ENCODE measurements at regions not wholly inside any gene's neighbourhood (a gene's known extent, or its start where the extent isn't known, plus 50 kb on each side); places are given as distances from the start of the nearest gene placed in this dataset.

DNA sequence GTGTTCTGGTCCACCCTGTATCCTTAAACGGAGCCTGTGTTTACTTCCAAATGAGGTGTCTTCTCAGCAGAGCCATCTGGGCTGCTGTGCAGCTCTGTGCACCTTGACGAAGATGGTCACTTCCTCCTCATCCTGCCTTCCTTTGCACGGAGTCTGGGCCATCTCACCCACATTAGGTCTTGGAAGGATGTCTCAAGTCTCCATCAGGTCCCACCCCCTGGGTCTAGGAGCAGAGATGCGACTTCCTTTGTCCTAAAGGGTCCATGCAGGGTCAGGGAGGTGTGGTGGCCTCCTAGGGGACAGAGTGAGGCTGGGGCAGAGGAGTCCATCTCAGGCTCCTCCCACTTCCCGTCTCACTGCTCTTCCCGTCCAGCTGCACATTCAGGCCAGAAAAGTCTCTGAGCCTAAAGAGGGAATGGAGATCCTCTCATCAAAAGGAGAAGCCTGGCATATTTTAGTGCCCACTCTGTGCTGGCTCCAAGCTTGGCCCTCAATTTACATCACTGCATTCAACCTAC lies 209.2 kb downstream of the MATN1 start:
- DNase-seq (ENCODE audit: low spot score) = no peak

DNA sequence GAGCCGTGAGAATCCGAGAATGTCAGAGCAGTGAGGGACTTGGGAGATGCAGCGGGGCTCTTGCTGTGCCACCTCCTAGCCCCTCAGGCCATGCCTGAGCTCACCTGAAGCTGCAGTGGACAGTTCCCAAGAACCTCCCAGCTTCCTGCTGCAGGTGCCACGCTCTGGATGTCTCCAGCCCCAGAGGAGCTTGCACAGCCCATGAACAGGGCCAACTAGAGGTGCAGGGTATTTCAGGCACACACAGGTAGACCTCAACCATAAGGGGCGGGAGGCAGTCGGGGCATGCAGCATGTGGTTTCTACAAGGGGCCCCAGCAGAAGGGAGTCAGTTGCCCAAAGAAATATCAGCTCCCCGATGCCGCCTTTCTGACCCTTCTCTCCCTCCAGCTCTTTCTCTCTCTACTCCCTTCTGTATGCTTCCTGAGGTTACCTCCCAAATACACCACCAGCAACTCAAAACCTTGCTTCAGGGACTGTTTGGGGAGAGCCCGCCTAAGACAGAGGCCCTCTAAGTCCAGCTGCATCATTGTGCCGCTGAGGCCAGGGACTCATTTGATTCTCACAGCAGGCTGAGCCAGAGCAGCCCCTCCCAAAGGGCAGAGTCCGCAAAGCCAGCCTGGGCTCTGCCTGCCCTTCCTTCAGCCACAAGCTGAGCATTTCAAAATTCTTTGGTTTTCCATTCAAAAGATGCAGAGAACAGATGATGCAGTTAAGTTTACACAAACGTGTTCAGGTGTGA lies 209.8 kb downstream of the MATN1 start:
- no peak for DNase-seq (ENCODE audit: low spot score)

DNA sequence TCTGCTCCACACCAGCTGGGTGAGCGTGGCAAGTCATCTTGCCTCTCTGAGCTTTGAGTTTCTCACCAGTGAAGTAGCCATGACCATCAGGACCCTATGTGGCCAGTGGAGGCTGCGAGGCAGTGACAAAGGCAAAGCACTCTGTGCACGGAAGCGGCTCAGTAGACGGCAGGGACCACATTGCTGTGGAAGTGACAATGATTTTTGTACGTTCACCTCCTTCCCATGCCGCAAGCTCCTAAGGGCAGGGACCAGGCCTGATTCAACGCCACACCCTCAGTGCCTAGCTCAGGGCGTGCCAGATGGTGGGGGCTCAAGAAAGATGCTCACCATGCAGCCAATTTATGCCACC lies 210.5 kb downstream of the MATN1 start:
- no peak for DNase-seq (ENCODE audit: low spot score)

DNA sequence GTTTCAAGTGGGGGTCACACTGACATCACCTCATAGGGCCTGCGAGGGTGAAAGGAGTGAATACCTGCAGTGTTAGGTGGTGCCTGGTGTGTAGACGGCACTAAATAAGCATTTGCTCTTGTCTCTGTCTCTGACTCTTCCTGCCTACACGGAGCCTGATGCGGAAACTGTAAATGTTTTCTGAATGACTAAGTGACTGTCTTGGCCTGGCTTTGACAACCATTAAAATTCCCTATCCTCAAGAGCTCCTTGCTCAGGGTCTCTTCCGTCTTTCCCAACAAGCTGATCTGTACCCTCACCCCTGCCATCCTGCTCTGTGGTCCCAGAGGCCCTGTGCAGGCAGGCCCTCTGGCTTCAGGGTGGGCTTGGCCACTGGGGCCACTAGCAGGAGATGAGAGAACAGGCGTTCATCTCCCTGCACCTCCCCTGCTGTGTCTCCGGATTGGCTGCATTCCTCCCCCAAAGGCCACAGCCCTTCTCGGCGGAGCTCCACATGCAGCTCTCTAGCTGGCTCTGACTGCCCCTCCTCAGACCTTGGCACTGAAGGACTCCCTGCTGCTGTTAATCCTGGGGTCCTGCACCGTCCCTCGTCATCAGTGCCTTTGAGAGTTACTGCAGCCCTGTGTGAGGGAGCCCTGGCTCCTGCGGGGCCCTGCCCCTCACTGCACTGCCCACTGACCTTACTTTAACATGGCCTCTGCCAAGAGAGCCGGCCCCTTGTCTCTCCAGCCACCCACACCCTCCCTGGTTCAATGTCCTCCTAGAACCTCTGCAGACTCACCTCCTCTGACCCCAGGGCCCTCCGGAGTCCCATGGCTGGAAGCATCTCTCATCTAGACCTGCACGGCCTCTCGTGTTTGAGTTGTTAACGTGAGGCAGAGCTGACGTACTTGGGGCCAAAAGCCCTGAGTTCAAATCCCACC lies 211.1 kb downstream of the MATN1 start:
- DNase-seq (ENCODE audit: low spot score) = no peak

DNA sequence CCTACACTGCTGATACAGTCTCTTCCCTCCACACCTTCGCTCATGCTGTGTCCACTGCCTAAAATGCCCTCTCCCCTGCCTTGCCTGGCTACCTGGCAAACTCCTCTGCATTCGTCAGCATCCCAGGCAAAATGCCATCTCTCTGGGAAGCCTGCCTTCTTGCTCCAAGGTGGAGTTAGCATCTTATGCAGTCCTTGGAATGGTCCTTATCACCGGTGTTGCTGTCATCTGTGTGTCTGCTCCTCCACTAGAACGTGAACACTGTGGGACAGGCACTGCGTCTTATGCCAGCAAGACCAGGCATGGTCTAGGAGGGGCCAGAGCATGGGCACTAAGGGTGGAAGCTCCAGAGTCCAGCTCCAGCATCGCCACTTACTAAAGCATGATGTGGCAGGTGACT lies 211.8 kb downstream of the MATN1 start:
- DNase-seq (ENCODE audit: low spot score) = no peak

DNA sequence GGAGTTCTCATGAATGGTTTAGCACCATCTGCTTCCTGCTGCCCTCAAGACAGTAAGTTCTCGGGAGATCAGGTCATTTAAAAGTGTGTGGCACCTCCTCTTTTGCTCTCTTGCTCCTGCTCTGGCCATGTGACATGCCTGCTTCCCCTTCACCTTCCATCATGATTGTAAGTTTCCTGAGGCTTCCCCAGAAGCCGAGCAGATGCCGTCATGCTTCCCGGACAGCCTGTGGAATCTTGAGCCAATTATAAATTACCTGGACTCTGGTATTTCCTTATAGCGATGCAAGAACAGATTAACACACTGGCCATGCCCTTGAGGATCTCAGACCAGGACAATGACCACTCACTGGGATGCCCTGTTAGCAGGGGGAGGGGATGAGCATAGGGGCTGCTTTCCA lies 212.3 kb downstream of the MATN1 start:
- DNase-seq (ENCODE audit: low spot score) = no peak

DNA sequence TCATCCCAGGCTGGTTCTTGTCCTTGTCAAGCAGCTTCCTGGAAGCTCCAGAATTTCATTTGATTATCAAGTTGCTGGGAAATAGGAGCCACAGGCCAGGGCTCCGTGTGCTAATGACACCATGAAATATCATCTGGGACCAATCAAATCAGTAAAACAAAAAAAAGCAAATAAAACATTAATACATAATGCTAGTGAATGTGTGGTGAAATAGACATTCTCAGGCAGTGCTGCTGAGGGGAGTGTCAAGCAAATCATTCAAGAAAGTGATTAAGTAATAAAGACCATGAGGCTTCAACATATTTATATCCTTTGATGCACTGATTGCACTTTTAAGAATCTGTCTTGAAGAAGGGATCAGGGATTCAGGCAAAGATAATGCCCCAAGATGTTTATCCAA lies 213.7 kb downstream of the MATN1 start:
- no peak for DNase-seq (ENCODE audit: low spot score)

DNA sequence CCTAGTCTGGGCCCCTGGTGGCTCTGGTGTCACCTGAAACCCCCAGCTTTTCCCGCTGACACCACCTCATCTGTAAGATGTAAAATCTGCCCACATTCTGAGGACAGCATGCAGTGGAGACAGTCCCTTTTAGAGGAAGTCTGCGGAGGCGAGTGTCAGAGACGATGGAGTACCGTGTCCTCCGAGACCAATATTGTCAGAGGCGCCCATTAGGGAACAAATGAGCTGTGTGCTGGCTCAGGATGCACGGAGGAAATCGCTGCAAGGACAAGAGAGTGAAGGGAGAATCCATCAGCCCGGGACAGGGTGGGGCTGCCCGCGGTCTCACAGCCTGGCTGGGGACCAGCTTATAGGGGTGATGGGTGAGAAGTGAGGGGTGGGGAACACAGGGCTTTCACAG lies 214.8 kb downstream of the MATN1 start:
- DNase-seq (ENCODE audit: low spot score) = no peak

DNA sequence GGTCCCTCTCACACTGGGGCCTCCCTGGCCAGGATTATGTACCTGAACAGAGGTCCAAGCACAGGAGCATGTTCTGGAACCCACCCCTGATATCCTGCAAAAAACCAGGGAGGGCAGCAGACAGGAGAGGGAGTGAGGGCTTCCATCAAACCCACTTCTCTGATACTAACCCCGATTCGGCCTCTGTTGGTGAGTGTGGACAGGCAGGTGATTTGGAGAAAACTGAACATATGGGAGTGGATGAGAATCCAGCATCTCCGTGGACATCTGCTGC lies 215.3 kb downstream of the MATN1 start:
- DNase-seq (ENCODE audit: low spot score) = no peak

DNA sequence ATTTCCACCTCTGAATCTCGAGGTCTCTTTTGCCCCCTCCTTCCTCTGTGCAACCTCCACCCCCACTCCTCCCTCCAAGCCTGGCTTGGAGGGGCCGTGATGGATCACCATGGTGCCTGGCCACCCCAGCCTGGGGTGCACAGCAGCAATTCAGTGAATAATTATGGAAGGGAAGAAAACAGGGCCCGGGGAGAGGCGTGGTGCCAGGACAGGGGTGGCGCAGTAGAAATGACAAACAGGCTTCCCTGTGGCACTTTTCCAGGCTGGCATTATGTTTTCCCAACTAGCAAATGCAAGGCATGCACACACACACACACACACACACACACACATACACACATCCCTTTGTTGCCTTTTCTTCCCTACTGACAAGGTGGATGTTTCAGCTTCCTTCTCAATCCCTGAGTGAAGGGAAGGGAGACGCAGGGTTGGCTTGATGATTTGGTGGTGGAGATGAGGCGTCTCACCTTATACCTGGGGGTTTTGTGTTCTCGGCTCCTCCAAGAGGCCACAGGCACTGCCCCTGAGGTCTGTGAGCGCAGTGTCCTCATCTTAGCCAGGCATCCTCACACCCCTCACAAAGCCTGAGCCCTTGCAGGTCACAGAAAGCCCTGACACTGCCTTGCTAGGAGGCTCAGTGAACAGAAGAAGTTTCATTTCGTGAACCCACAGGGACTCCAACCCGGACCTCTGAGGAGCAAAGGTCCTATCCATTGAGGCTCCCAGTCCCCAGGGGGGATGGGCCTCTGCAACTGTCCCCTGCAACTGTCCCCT lies 215.8 kb downstream of the MATN1 start:
- DNase-seq (ENCODE audit: low spot score) = no peak

DNA sequence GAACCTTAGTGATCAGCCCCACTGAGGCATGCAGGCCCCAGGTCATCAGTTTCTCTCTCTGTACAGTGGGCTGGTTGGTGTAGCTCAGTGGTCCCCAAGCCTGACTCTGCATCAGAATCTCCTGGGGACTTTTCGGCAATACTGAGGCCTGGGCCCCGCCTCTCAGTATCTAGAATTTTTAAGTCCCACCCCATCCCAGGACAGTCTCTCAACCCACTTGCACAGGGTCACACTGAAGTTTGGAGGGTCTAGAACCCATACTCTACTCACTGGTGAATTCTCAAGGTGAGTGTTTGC lies 216.4 kb downstream of the MATN1 start:
- no peak for DNase-seq (ENCODE audit: low spot score)

DNA sequence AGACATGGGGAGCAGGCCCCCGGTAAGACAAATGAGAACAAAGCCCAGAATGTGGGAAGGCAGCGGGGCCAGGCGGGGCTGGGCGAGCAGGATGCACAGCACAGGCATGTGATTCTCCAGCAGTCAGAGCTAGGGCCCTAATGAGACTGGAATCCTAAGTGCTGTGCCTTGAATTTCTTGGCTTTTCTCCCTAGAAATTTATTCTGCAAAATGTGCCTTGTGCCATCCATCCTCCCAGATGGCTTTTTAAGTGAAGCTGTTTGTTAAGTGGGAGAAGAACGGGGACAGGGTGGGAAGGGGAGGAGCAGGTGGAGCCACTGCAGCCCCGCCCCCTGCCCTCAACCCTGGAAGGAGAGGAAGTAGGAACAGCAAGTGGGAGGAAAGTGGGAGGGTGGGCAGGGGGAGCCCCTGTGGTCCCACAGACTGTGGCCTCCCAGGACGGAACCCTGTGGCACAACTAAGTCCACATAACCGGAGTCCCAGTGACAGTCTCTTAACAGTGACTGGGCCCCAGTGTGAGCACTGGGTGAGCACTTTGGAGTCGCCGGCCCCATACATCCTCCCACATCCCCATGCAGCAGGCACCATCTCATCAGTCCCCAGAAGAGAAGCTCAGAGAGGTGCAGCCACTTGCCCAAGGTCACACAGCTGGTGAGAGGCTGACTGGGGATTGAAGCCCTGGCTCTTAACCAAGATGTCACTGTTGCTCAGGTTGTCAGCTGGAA lies 216.9 kb downstream of the MATN1 start:
- no peak for DNase-seq (ENCODE audit: low spot score)

DNA sequence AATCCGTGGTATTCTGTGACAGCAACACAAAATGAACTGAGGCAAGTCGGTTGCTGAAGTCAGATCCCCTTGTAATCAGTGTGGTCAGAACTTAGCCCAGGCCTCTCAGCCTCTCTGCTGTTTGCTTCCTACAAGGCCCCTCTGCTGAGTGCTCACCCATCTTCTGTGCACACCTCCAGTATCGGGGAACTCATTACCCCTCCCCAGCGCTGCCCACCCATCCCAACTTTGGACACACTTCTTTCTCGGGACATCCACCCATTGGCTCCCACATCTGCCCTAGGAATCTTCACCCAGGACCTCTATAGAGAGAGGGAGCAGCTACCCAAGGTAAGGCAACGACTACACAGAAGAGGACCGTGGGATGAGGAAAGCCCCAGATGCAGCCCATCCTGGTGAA lies 217.5 kb downstream of the MATN1 start:
- no peak for DNase-seq (ENCODE audit: low spot score)

DNA sequence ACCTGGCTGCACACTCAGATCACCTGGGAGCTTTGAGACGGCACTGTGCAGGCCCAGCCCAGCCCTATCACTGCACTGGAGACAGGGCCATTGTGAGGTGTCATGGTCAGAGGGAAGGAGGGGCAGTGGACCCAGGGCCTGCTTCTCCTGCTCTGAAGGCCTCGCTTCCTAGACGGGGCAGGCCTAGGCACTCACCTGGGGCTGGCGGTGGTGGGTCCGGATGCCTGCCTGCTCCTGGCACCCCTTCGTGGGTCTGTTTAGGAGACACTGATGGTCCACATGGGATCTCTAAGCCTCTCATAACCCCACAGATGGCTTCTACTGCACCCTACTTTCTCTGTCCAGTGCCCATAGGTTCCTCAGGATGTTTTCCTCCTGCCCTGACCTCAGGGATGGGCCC lies 230.9 kb downstream of the MATN1 start:
- no peak for DNase-seq (ENCODE audit: low spot score)

DNA sequence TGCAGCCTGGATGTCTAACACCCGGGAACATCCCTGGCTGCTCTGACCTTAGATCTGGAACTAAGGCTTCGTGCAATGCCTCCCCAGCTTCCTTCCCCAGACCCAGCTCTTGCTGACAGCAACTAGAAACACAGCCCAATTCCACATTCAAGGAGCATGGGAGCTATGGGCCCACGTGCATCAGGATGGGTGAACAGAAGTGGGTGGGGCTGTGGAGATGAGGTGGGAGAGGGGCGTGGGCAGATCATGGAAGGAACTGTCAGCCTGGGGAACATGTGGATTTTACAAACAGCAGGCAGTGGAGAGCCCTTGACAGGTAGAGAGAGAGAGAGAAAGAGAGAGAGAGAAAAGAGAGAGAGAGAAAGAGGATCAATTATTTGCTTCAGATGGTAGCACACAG lies 231.6 kb downstream of the MATN1 start:
- DNase-seq (ENCODE audit: low spot score) = no peak

DNA sequence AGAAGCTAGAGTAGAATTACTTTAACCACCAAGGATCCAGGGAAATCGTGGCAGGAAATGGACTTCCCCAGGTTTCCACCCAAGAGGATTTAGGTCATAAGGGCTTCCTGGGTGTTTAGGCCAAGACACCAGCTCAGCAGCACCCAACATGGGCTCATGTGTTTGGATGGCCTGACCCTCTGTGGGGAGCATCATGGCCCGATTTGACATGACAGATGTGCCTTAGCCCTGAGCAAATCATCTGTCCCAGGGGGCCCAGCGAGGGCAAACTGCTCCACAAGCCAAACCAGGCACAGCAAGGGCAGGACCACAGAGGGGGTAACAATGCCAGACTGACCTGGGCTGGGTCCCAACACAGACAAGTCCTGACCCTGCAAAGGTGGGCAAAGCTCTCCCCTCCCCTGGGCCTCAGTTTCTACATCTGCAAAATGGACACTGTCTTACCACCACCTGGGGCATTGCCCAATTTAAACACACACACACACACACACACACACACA lies 232.8 kb downstream of the MATN1 start:
- no peak for DNase-seq (ENCODE audit: low spot score)

DNA sequence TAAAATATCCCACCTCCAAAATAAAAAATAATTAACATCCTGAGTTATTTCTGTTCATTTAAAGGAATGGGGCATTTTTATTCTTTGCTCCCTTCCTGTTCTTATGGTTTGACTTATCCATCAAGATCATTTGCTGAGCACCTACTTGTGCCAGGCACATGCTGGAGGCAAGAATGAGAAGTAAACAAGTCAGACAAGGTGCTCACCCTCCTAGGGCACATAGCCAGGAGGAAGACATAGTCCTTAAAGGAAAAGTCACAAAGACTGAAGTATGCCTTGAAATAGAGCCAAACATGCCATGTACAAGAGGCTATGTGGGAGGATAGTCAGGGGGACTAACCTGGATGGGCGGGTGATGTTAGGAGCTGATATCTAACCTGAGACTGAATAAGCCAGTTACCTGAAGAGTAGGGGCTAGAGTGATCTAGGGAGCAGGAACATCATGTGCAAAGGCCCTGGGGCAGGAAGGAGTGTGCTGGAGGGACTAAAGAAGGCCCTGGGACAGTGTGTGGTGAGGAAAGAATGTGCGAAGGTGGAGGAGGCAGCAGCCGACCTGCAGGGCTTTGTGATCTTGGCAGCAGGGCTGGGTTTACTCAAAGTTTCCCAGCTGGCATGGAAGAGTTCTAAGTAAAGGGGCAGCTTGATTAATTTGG lies 233.5 kb downstream of the MATN1 start:
- no peak for DNase-seq (ENCODE audit: low spot score)

DNA sequence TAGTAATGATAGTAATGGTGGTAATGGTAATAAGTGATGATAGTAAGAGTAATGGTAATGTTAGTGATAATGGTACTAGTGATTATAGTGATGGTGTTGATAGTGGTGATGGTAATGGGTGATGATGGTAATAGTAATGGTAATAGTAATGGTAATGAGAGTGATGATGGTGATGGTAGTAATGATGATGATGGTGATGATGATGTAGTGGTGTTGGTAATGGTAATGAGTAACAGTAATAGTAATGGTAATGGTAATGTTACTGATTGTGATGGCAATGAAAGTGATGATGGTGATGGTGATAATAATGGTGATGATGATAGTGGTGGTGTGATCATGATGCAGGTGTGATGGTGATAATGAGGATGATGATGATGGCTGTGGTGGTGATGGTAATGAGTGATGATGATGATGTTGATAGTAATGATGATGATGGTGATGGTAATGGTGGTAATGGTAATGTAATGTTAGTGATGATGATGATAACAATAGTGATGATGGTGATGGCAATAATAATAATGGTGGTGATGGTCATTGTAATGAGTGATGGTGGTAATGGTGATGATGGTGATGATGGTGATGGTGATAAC lies 235.0 kb downstream of the MATN1 start:
- DNase-seq (ENCODE audit: low spot score) = no peak

DNA sequence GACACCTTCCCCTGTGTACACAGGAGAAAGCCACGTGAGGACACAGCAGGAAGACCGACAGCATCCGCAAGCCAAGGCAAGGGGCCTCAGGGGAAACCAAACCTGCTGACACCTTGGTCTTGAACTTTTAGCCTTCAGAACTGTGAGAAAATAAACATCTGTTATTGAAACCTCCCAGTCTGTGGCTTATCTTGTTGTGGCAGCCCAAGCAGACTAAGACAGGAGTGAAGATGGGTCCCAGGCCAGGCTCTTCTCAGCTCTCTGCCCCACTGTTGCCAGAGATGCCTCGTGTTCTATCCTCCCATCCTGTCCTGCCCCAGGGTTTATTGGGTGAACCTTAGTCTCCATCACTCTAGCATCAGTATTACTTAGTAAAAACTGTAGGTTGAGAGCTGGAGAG lies 236.3 kb downstream of the MATN1 start:
- DNase-seq (ENCODE audit: low spot score) = no peak

DNA sequence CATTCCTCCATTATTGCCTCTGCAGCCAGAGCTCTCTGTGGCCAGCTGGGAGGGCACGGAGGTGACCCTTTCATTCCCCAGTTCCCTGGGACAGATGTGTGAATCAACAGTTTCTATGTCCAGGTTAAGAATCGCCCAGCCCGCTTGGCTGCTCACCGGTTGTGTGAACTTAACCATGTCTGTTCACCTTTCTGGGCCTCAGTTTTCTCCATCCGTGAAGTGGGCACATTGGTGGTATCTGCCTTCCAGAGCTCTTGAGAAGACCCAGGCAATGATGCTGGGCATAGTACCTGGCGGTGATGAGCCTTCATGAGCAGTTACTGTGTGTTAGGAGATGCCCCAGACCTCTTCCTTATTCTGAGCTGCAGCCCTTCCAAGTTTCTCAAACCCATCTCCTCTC lies 238.3 kb downstream of the MATN1 start:
- DNase-seq (ENCODE audit: low spot score) = no peak

DNA sequence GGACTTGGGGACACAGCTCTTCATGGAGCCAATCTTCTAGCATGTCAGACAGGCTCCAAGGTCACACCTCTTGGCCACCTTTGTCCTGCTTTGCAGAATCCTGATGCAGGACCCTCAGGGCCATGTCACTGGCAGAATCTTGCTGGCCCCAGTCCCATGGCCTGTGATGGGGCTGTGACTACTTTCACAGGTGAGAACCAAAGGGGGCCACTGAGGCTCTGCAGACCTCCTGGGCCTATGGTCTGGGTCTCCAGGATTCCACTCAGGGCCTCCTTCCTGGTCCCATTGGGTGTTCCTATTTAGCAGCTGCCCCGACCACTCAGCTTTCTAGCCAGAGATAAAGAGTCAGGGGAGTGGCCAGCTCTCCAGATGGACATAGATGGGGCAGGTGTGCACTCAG lies 238.7 kb downstream of the MATN1 start:
- no peak for DNase-seq (ENCODE audit: low spot score)

Data from activated CD4-positive, alpha-beta T cell treated with anti-CD3 and anti-CD28 coated beads, Interleukin-2, Interleukin-4, amounts not matched to agents 100 ng/mL and 50 ng/mL, durations not matched to agents 16 hours and 8 hours (primary cell).